IMR-90 (cell line): ENCODE measurements at regions not wholly inside any gene's neighbourhood (a gene's known extent, or its start where the extent isn't known, plus 50 kb on each side); places are given as distances from the start of the nearest gene placed in this dataset.
"Not testable (repeated sequence)": the region's sequence is repeated elsewhere in the genome, so short reads cannot be mapped to it uniquely, and the experiment has no call there.

Experiments
- ATAC-seq: fragments of 200-7000 bp; cut with Tn5 transposase; 2 replicates; pipeline ENCODE4 v1.9.1; 2020; ENCODE audit warnings: low read depth, mild to moderate bottlenecking, moderate library complexity
- BruUV-seq: library from RNA; stranded (reverse); fragments of 400-500 nt; replicated peaks from 2 replicates; lab custom pipeline; 2021; lab: Mats Ljungman, UMichigan
- CTCF ChIA-PET: fragments of 300-600 bp; formaldehyde crosslinking; extraction: SDS; loops from one replicate; lab custom pipeline; 2021; ENCODE audit warnings: antibody characterized with exemption; lab: Yijun Ruan, JAX
- POLR2A ChIA-PET: fragments of 300-600 bp; sonication (Branson Sonifier 250); formaldehyde crosslinking; loops from one replicate; lab custom pipeline; 2022; ENCODE audit warnings: antibody characterized with exemption; ENCODE audit not compliant: unreplicated experiment; lab: Charles Lee
- DNase-seq: peaks from one replicate; pipeline ENCODE4 v3.0.0; 2013
- H2AFZ ChIP-seq: replicated peaks from 2 replicates; pipeline ENCODE3; 2013; ENCODE audit warnings: low read length, mild to moderate bottlenecking; ENCODE audit not compliant: poor library complexity
- H2AK5ac ChIP-seq: 2 replicates; pipeline ENCODE4 v1.6.1; 2013; ENCODE audit warnings: low read depth, low read length, inconsistent platforms
- H2AK9ac ChIP-seq: replicated peaks from 2 replicates; pipeline ENCODE3; 2013; ENCODE audit warnings: mild to moderate bottlenecking, low read depth, low read length, moderate library complexity; ENCODE audit not compliant: poor library complexity
- H2BK120ac ChIP-seq: 2 replicates; pipeline ENCODE4 v1.6.1; 2013; ENCODE audit warnings: low read depth, low read length, inconsistent platforms
- H2BK15ac ChIP-seq: 3 replicates; pipeline ENCODE4 v1.6.1; 2013; ENCODE audit warnings: low read depth, low read length, inconsistent platforms
- H2BK20ac ChIP-seq: 2 replicates; pipeline ENCODE4 v1.6.1; 2013; ENCODE audit warnings: low read depth, mild to moderate bottlenecking, inconsistent platforms, low read length, moderate library complexity
- H2BK5ac ChIP-seq: 2 replicates; pipeline ENCODE4 v1.6.1; 2013; ENCODE audit warnings: mild to moderate bottlenecking, low read depth, low read length, inconsistent platforms; ENCODE audit not compliant: poor library complexity, severe bottlenecking
- H3K14ac ChIP-seq: replicated peaks from 2 replicates; pipeline ENCODE4 v1.6.1; 2013; ENCODE audit warnings: low read depth, low read length, inconsistent platforms
- H3K18ac ChIP-seq: 2 replicates; pipeline ENCODE4 v1.6.1; 2013; ENCODE audit warnings: low read depth, low read length, control low read depth
- H3K23ac ChIP-seq: 2 replicates; pipeline ENCODE4 v1.6.1; 2013; ENCODE audit warnings: low read depth, low read length, inconsistent platforms
- H3K27ac ChIP-seq: 2 replicates; pipeline ENCODE4 v1.5.1; 2013; ENCODE audit warnings: mild to moderate bottlenecking, control low read depth, low read length; ENCODE audit not compliant: insufficient read depth
- H3K27me3 ChIP-seq: 2 replicates; pipeline ENCODE4 v1.6.1; 2013; ENCODE audit warnings: low read length; ENCODE audit not compliant: control insufficient read depth, insufficient read depth
- H3K36me3 ChIP-seq: 2 replicates; pipeline ENCODE4 v1.6.1; 2013; ENCODE audit warnings: low read length, mixed read lengths; ENCODE audit not compliant: control insufficient read depth, insufficient read depth
- H3K4ac ChIP-seq: 2 replicates; pipeline ENCODE4 v1.6.1; 2013; ENCODE audit warnings: low read depth, low read length, inconsistent platforms
- H3K4me1 ChIP-seq: 2 replicates; pipeline ENCODE4 v1.6.1; 2013; ENCODE audit warnings: low read length, mixed read lengths; ENCODE audit not compliant: control insufficient read depth, insufficient read depth
- H3K4me2 ChIP-seq: 2 replicates; pipeline ENCODE4 v1.6.1; 2013; ENCODE audit warnings: low read depth, mild to moderate bottlenecking, control low read depth, low read length, moderate library complexity
- H3K4me3 ChIP-seq: 2 replicates; pipeline ENCODE4 v1.5.1; 2013; ENCODE audit warnings: low read depth, mild to moderate bottlenecking, control low read depth, low read length, moderate library complexity; ENCODE audit not compliant: insufficient read depth
- H3K56ac ChIP-seq: 2 replicates; pipeline ENCODE4 v1.6.1; 2013; ENCODE audit warnings: low read length, inconsistent platforms; ENCODE audit not compliant: insufficient read depth; ENCODE audit errors: extremely low read depth
- H3K79me1 ChIP-seq, 2 experiments: 2 replicates each; pipeline ENCODE4 v1.6.1; 2013; ENCODE audit warnings: low read length in 2 of 2, inconsistent platforms in 1 of 2, low read depth in 1 of 2
- H3K9ac ChIP-seq: 2 replicates; pipeline ENCODE4 v1.6.1; 2013; ENCODE audit warnings: low read depth, low read length, control low read depth
- H3K9me1 ChIP-seq: 2 replicates; pipeline ENCODE4 v1.6.1; 2013; ENCODE audit warnings: low read length, inconsistent platforms; ENCODE audit not compliant: insufficient read depth
- H3K9me3 ChIP-seq: 2 replicates; pipeline ENCODE4 v1.6.1; 2013; ENCODE audit warnings: low read length; ENCODE audit not compliant: control insufficient read depth, insufficient read depth
- H4K20me1 ChIP-seq: 2 replicates; pipeline ENCODE4 v1.6.1; 2013; ENCODE audit warnings: low read length, inconsistent platforms; ENCODE audit not compliant: insufficient read depth
- H4K5ac ChIP-seq: 2 replicates; pipeline ENCODE4 v1.6.1; 2013; ENCODE audit warnings: mild to moderate bottlenecking, low read depth, low read length, control low read depth
- H4K8ac ChIP-seq, 2 experiments: 2 replicates each; pipeline ENCODE4 v1.6.1; 2013; ENCODE audit warnings: low read depth in 2 of 2, low read length in 2 of 2, control low read depth in 1 of 2, inconsistent platforms in 1 of 2
- H4K91ac ChIP-seq: 2 replicates; pipeline ENCODE4 v1.6.1; 2013; ENCODE audit warnings: low read depth, low read length, inconsistent platforms; ENCODE audit not compliant: insufficient read depth
- WGBS, 2 experiments: methylation state at CpG; one replicate each; pipeline versions ENCODE4 v1.1.5 to v1.1.7; 2013; ENCODE audit warnings: missing lambda C conversion rate in 2 of 2; ENCODE audit not compliant: insufficient read length in 1 of 2; ENCODE audit errors: extremely low coverage in 2 of 2; 5-methylcytosine and 5-hydroxymethylcytosine counted together
- dilution Hi-C: fragments of 300-500 bp; cut with HindIII; formaldehyde crosslinking; loops from one replicate; pipeline ENCODE4 v1.14.3; 2018; ENCODE audit warnings: low sequenced_read_pairs; ENCODE audit not compliant: unreplicated experiment
- in situ Hi-C: fragments of 300-500 bp; cut with MboI; formaldehyde crosslinking; loops from 3 replicates; pipeline ENCODE4 v1.14.3; 2019; ENCODE audit warnings: low sequenced_read_pairs, inconsistent platforms, mixed read lengths
- intact Hi-C: fragments of 100-400 bp; cut with micrococcal nuclease; formaldehyde crosslinking; loops from 2 replicates; pipeline ENCODE4 v1.10.0; 2022

- H4K5ac ChIP-seq, H3K56ac ChIP-seq, H2BK120ac ChIP-seq, H3K4me2 ChIP-seq, H2AK5ac ChIP-seq, H4K20me1 ChIP-seq, H3K4me3 ChIP-seq, dilution Hi-C loops, H3K79me1 ChIP-seq, H4K8ac ChIP-seq, H4K91ac ChIP-seq, intact Hi-C loops, H3K4ac ChIP-seq, H3K4me1 ChIP-seq, CTCF ChIA-PET, in situ Hi-C loops, H3K9ac ChIP-seq, H3K27me3 ChIP-seq, H2AFZ ChIP-seq, H2BK15ac ChIP-seq, H3K27ac ChIP-seq, H3K14ac ChIP-seq, BruUV-seq, H3K9me3 ChIP-seq, H3K23ac ChIP-seq, H2BK5ac ChIP-seq, DNase-seq, H3K18ac ChIP-seq, ATAC-seq, POLR2A ChIA-PET, H2AK9ac ChIP-seq, H2BK20ac ChIP-seq, H3K36me3 ChIP-seq, H3K9me1 ChIP-seq: not testable (repeated sequence)
- no CpG with 5 or more reads among the region's 1 CpG for WGBS, 2 experiments
These were observed 124.9 kb upstream of the NR2F2 start for GRCh38 chr15:96205588-96205987.
